Epidermal melanocyte (primary cell): ENCODE measurements at regions not wholly inside any gene's neighbourhood (a gene's known extent, or its start where the extent isn't known, plus 50 kb on each side); places are given as distances from the start of the nearest gene placed in this dataset.
"Not testable (repeated sequence)": the region's sequence is repeated elsewhere in the genome, so short reads cannot be mapped to it uniquely, and the experiment has no call there.

Experiments
- DNase-seq: peaks from one replicate; pipeline ENCODE4 v3.0.0; 2011; ENCODE audit warnings: low spot score; ENCODE audit not compliant: insufficient read length

GRCh38 chr11:91513734-91514133, 710.9 kb upstream of the FAT3 start:
- no peak for DNase-seq

GRCh38 chr11:91497847-91498246, 726.8 kb upstream of the FAT3 start:
- no peak for DNase-seq

GRCh38 chr11:91495837-91496236, 728.8 kb upstream of the FAT3 start:
- no peak for DNase-seq

- DNase-seq: no peak
Measured at GRCh38 chr11:91489989-91490388, 734.6 kb upstream of the FAT3 start.

GRCh38 chr11:91483956-91484355, 740.7 kb upstream of the FAT3 start:
- not testable (repeated sequence) for DNase-seq

- not testable (repeated sequence) for DNase-seq
Measured at GRCh38 chr11:91481875-91482274, 742.7 kb upstream of the FAT3 start.

- no peak for DNase-seq
Measured at GRCh38 chr11:91470656-91471055, 754.0 kb upstream of the FAT3 start.

GRCh38 chr11:91459840-91460239, 764.8 kb upstream of the FAT3 start:
- DNase-seq: no peak

- DNase-seq: no peak
Measured at GRCh38 chr11:91446267-91446666, 778.4 kb upstream of the FAT3 start.

GRCh38 chr11:91435694-91436395, 788.8 kb upstream of the FAT3 start:
- no peak for DNase-seq

GRCh38 chr11:91433284-91434010, 791.2 kb upstream of the FAT3 start:
- DNase-seq: no peak

GRCh38 chr11:91421641-91422040, 803.0 kb upstream of the FAT3 start:
- DNase-seq: no peak

- no peak for DNase-seq
Measured at GRCh38 chr11:91407842-91408241, 816.8 kb upstream of the FAT3 start.

GRCh38 chr11:91406009-91406408, 818.6 kb upstream of the FAT3 start:
- no peak for DNase-seq

GRCh38 chr11:91404344-91404743, 820.3 kb upstream of the FAT3 start:
- no peak for DNase-seq

- no peak for DNase-seq
Measured at GRCh38 chr11:91397134-91397468, 827.5 kb upstream of the FAT3 start.

- no peak for DNase-seq
Measured at GRCh38 chr11:91396236-91397133, 828.1 kb upstream of the FAT3 start.

GRCh38 chr11:91394727-91395414, 829.7 kb upstream of the FAT3 start:
- no peak for DNase-seq

- no peak for DNase-seq
Measured at GRCh38 chr11:91394073-91394726, 830.4 kb upstream of the FAT3 start.

- DNase-seq: no peak
Measured at GRCh38 chr11:91382946-91383345, 841.7 kb upstream of the FAT3 start.

GRCh38 chr11:91374794-91375193, 849.8 kb upstream of the FAT3 start:
- DNase-seq: no peak
